ENCODE measurements at regions not wholly inside any gene's neighbourhood (a gene's known extent, or its start where the extent isn't known, plus 50 kb on each side); places are given as distances from the start of the nearest gene placed in this dataset.

- no peaks in the 10 kb centered on the region for H3K4me1 ChIP-seq (ENCODE audit: insufficient read depth, low read length)
- H3K27me3 ChIP-seq (ENCODE audit: control insufficient read depth in 1 of 2, insufficient read depth in 2 of 2, low read length in 2 of 2) = no peaks in the 10 kb centered on the region
- no peak overlapping the region for H3K4me2 ChIP-seq (ENCODE audit: low read depth, low read length)
- intact Hi-C loops (cut with micrococcal nuclease; ENCODE audit: unreplicated experiment) (no loop called here), in situ Hi-C loops (cut with HindIII; ENCODE audit: extremely low pct_ligation_motif_present, low pct_unique_long_range_greater_than_20kb) (no loop called here)
- no peak overlapping the region for H3K9ac ChIP-seq (ENCODE audit: insufficient read depth, low read depth, low read length)
- FAIRE-seq (no peak), DNase-seq (ENCODE audit: low spot score) (no peak), ATAC-seq (no peak)
- H3K4me3 ChIP-seq (replicated peaks in 1 of 3; ENCODE audit: insufficient read depth in 1 of 3, low read depth in 2 of 3, low read length in 3 of 3) = no peak overlapping the region
- H3K9me3 ChIP-seq (ENCODE audit: low read length) = no peaks in the 10 kb centered on the region
- H3K79me2 ChIP-seq (ENCODE audit: insufficient read depth, low read length) = no peaks in the 10 kb centered on the region
- H4K20me1 ChIP-seq (ENCODE audit: insufficient read depth, low read length) = no peaks in the 10 kb centered on the region
- POLR2A ChIA-PET = no interaction called here
- H2AFZ ChIP-seq (ENCODE audit: low read length) = no peak overlapping the region
- no peak overlapping the region for H3K27ac ChIP-seq (ENCODE audit: extremely low read length, insufficient read depth, low read length)
- TF ChIP-seq ZNF326 (CRISPR knock-in tag; IDR thresholded peaks at IDR 0.05; ENCODE audit: borderline replicate concordance) (no peak), ZNF781 (CRISPR knock-in tag; IDR thresholded peaks at IDR 0.05; ENCODE audit: borderline replicate concordance, not compliant biosample characterization) (no peak), ZFAT (CRISPR knock-in tag; conservative IDR thresholded peaks at IDR 0.05) (no peak), GATAD2A (CRISPR knock-in tag; IDR thresholded peaks at IDR 0.05) (no peak), ZNF317 (CRISPR knock-in tag; IDR thresholded peaks at IDR 0.05) (no peak), CENPX (CRISPR knock-in tag; IDR thresholded peaks at IDR 0.05) (no peak), ZKSCAN5 (CRISPR knock-in tag; IDR thresholded peaks at IDR 0.05) (no peak), ZNF552 (CRISPR knock-in tag; IDR thresholded peaks at IDR 0.05; ENCODE audit: borderline replicate concordance) (no peak), ATRX (CRISPR knock-in tag; IDR thresholded peaks at IDR 0.05; ENCODE audit: borderline replicate concordance) (no peak), PHF21A (CRISPR knock-in tag; IDR thresholded peaks at IDR 0.05) (no peak), CCDC6 (CRISPR knock-in tag; IDR thresholded peaks at IDR 0.05) (no peak), ZNF713 (CRISPR knock-in tag; IDR thresholded peaks at IDR 0.05) (no peak), PCBP1 (IDR thresholded peaks at IDR 0.05; ENCODE audit: borderline replicate concordance, low read depth, low read length) (no peak), MLLT10 (CRISPR knock-in tag; IDR thresholded peaks at IDR 0.05) (no peak), ZSCAN20 (CRISPR knock-in tag; IDR thresholded peaks at IDR 0.05; ENCODE audit: borderline replicate concordance) (no peak), IRX3 (CRISPR knock-in tag; IDR thresholded peaks at IDR 0.05; ENCODE audit: borderline replicate concordance, low read depth) (no peak), ZNF629 (CRISPR knock-in tag; conservative IDR thresholded peaks at IDR 0.05) (no peak), NFRKB (IDR thresholded peaks at IDR 0.05) (no peak), IKZF5 (CRISPR knock-in tag; IDR thresholded peaks at IDR 0.05) (no peak), TBP (CRISPR knock-in tag; IDR thresholded peaks at IDR 0.05) (no peak)
- H3K36me3 ChIP-seq (replicated peaks in 1 of 2; ENCODE audit: control insufficient read depth in 1 of 2, insufficient read depth in 2 of 2, low read length in 2 of 2) = no peaks in the 10 kb centered on the region
- BruUV-seq (replicated peaks) = no TSS peak
- WGBS (ENCODE audit: low lambda C conversion rate) = 0% methylated on average over 1 of the region's 1 CpG
- CTCF ChIA-PET (ENCODE audit: low intra/inter-chr PET ratio, low total read pairs) = no interaction called here
These were observed 1780.1 kb upstream of the PCDH20 start for GRCh38 chr13:63195726-63196125.
